ENCODE measurements at regions not wholly inside any gene's neighbourhood (a gene's known extent, or its start where the extent isn't known, plus 50 kb on each side); places are given as distances from the start of the nearest gene placed in this dataset.
"Not testable (repeated sequence)": the region's sequence is repeated elsewhere in the genome, so short reads cannot be mapped to it uniquely, and the experiment has no call there.

DNA sequence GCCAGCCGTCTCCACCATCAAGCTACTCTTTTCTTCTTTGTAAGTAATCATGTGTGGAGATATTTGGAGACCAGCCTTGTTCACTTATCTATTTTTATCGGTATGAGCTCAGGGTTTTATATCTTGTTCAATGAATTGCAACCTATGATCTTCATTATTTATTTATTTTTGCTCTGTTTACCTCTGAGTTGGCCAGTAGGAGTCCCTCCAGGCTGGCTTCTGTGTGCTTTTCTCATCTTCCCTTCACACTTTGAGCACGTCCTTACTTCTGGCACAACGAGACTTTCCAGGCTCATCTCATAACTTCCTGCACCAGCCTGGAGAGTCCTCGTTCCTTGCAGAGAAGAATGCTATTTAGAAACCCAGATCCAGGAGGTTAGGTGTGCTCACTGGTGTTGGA is 375.8 kb upstream of the PODXL start:
- H3K27ac ChIP-seq = peak overlapping the region; percentile 53; the same call in 1 of the 2 replicates
- TF ChIP-seq, protein P1, sequence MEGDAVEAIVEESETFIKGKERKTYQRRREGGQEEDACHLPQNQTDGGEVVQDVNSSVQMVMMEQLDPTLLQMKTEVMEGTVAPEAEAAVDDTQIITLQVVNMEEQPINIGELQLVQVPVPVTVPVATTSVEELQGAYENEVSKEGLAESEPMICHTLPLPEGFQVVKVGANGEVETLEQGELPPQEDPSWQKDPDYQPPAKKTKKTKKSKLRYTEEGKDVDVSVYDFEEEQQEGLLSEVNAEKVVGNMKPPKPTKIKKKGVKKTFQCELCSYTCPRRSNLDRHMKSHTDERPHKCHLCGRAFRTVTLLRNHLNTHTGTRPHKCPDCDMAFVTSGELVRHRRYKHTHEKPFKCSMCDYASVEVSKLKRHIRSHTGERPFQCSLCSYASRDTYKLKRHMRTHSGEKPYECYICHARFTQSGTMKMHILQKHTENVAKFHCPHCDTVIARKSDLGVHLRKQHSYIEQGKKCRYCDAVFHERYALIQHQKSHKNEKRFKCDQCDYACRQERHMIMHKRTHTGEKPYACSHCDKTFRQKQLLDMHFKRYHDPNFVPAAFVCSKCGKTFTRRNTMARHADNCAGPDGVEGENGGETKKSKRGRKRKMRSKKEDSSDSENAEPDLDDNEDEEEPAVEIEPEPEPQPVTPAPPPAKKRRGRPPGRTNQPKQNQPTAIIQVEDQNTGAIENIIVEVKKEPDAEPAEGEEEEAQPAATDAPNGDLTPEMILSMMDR (conservative IDR thresholded peaks at IDR 0.05) = peak; percentile 28; the same call in 1 of the 2 replicates

- TF ChIP-seq, protein P1 (conservative IDR thresholded peaks at IDR 0.05) = no peak
- no peak overlapping the region for H3K27ac ChIP-seq
Measured at GRCh38 chr7:131931370-131931769, 374.9 kb upstream of the PODXL start.

- no peak overlapping the region for H3K27ac ChIP-seq
- TF ChIP-seq, protein P1 (conservative IDR thresholded peaks at IDR 0.05) = no peak
Measured at GRCh38 chr7:131929632-131930031, 373.2 kb upstream of the PODXL start.

- H3K27ac ChIP-seq = no peak overlapping the region
- TF ChIP-seq, protein P1 (conservative IDR thresholded peaks at IDR 0.05) = no peak
Measured at GRCh38 chr7:131927770-131928423, 371.5 kb upstream of the PODXL start.

GRCh38 chr7:131925636-131926035 is 369.2 kb upstream of the PODXL start:
- H3K27ac ChIP-seq = no peak overlapping the region
- TF ChIP-seq, protein P1 (conservative IDR thresholded peaks at IDR 0.05) = no peak

- TF ChIP-seq, protein P1 (conservative IDR thresholded peaks at IDR 0.05) = no peak
- no peak overlapping the region for H3K27ac ChIP-seq
Measured at GRCh38 chr7:131924857-131925256, 368.4 kb upstream of the PODXL start.

DNA sequence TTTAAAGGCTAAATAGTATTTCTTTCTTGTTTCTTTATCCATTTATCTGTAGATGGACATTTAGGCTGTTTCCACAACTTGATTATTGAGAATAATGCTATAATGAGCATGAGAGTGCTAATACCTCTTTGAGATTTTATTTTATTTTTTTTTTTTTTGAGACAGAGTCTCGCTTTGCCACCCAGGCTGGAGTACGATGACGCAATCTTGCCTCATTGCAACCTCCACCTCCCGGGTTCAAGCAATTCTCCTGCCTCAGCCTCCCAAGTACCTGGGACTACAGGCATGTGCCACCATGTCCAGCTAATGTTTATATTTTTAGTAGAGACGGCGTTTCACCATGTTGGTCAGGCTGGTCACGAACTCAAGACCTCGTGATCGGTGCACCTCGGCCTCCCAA is 366.5 kb upstream of the PODXL start:
- not testable (repeated sequence) for H3K27ac ChIP-seq

DNA sequence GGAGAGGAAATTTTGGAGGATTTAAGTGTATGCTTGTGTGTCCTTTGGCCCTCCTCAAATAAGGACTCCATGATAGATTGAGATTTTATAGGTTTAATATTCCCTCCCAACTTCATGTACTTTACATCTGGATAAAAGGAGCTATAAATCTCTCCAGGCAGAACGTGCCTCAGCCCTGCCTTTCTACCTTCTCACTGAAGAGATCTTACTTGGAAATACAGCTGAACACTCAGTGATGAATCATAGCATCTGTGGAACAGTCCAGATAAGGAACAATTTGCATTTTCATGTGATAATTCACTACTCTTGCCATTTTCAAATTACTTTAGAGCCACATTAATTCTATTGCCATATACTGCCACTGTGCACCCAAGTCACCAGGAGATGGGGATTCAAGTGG is 364.6 kb upstream of the PODXL start:
- TF ChIP-seq, protein P1 (conservative IDR thresholded peaks at IDR 0.05) = no peak
- no peak overlapping the region for H3K27ac ChIP-seq
